Amniotic stem cell (primary cell): ENCODE measurements at regions not wholly inside any gene's neighbourhood (a gene's known extent, or its start where the extent isn't known, plus 50 kb on each side); places are given as distances from the start of the nearest gene placed in this dataset.
"Not testable (repeated sequence)": the region's sequence is repeated elsewhere in the genome, so short reads cannot be mapped to it uniquely, and the experiment has no call there.

Experiments
- DNase-seq: peaks from one replicate; lab custom pipeline; 2025; lab: John Stamatoyannopoulos, UW

DNA sequence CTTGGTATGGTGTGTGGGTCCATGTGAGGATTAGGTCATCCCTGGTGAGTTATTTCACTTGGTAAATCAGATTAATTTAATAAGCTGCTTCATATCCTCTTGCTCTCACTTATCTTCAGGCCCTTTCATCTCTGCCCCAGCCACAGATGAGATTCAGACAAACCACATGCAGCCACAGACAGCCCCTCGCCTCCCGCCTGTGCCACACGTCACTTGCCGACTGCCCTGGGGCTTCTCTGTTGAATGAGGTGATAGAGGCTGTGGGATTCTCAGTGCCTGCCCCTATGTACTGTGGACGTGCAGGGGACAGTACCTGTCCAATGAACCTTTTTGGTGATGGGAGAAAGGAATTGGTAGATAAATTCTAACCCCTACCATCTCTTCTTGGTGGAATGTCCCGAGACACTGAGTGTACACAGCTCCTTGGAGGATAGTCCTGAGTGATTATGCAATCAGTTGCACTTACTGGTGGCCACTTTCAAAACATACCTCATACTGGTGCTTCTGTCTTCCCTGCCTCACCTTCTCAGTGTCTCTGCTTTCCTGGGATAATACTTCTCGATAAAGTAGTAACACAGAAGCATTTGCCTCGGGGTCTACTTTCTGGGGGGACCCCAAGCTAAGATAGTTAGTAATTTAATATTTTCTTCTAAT lies 248.7 kb downstream of the TTC6 start:
- DNase-seq, result no peak

DNA sequence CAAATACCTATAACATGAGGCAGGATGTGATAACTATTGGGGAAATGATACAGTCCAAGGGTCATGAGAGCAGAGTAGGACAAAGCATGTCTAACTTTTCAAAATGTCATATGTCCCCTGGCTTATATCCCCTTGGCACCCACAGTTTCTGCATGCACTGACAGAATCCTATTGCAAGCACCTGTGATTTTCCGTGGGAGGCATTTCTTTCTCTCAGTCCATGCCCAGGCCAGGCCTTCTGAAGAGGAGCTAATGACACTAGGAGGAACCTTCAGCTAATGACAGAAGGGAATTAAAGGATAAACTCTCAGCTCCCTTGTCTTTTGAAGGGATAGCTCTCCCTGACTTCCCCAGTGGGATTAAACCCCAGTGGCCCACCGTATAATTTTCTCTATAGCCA lies 249.2 kb downstream of the TTC6 start:
- DNase-seq, result no peak

DNA sequence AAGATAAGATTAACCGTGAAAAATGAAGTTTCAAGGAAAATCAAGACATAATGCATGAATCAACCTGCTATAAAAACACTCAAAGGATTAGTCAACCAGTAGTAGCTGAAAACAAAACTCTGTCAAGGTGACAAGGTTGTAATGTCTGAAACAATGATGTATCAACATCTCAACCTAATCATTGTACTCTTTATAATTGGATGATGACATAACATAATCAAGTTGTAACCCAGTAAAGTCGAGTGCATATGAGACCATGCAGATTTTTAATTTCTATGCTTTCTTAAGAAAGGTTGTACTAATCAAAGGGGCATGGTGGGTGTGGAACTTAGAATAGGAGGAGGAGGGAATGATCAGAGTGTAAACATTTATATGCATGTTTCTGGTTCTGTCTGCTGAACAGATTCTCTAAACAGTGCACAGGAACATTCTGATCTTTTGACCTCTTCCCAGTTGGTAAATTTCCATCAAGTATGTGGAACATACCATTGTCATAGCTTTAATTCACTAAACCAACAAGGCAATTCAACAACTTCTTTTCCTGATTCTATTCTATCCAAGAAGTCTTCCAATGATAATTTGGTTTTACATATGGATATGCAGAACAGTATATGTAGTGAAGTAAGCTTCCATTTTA lies 253.7 kb downstream of the TTC6 start:
- DNase-seq, result no peak

DNA sequence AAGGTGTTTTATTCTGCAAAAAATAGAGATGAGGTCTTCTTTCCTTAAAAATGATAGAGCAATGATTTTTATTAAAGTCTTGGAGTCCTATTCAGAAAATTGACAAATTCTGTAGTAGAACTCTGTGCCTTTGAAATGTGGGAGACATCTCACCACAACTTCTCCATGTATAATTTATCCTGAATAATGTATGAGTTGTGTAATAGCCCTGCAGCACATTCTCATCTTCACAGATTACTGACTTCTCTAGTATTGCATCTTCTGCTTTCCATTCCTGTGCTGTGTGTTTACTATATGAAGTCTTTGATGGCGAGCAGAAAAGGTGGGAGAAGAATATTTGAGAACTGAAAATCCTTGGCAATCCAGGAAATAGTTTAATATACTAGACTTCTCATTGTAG lies 255.6 kb downstream of the TTC6 start:
- DNase-seq, result no peak

DNA sequence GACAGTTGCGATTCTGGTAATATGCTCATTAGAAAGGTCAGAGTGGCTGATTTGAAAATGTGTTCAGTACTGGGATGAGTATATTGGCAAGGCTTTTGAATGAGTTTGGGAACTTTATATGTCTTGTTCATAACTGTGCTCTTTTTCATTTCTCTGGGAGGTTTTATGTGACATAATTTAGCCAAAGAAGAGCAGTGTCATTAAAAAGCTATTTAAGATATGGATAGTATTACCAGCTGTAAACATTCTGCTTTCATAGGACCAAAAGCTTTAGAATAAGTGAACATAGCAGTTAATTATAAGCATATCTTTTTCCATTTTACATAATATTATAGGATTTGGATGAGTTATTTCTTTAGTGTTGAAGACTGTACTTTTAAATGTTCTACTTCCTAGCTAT lies 260.4 kb downstream of the TTC6 start:
- no peak for DNase-seq

DNA sequence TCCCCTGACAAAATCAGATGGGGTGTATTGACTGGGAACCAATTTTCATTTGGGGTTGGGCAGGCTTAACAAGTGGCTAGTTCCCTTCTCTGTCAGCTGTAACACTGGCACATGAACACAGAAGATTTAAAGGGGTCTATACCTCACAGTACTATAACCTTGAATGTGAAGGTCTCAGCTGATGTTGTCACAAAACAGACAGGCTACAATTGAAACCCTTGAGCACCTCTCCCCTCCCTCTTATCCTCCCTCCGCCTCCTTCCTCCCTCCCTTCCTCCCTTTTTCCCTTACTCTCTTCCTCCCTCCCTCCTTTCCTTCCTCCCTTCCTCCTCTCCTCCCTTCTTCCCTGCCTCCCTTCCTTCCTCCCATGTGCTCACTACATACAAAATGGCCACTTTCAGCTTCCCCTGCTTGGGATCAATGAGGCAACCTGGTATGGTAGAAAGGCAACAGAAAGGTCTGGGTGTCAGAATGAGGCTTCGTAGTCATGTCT lies 262.4 kb downstream of the TTC6 start:
- no peak for DNase-seq

DNA sequence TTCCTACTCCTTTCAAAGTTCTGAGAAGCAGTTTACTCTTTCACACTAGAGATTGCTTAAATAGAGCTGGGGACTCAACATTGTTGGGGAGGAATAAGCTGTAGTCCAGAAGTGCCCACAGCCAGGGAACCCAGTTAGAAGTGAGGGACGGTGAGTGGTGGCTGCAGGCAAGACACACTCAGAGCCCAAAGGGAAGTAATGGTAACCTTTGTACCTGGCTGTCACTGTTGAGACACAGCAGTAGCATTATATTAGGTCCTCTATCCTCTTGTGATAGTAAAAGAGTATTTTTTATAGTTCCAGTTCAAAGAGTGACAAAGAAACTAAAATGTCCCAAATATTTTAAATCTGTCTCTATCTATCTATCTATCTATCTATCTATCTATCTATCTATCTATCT lies 263.3 kb downstream of the TTC6 start:
- DNase-seq, result no peak

DNA sequence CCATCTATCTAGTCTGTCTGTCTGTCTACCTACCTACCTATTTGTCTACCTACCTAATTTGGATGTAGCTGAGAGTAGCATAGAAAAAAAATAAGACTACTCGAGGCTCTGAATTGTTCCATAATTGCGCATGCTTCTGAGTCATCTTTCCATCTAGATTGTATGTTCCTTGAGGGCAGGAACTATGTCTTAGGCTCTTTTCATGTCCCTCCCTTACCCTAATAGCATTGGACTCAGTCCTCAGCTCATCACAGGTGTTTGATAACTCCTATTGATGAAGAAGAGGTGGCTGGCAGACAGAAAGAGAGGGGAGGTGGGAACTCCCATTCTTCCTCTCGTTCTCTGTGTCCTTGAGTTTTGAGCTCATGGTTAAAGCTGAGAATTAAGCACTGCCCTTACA lies 263.7 kb downstream of the TTC6 start:
- DNase-seq, result no peak

DNA sequence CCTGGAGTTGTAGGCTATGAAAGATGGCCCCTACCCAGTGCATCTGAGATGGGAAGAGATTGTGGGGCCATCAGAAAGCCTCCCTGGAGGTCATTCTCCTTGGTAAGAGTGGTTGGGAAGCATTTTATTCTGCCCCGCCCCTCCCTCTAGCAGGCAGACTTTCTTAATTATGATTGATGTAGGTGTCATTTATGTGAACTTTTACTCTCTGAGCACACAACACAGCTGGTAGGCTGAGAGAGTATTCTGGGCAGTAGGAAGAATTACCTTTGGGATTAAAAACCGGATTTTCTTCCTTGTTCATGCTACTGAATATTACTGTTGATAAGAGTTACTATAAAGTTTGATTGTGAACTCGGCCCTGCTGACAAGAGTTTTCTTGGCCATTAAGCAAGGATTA lies 266.8 kb downstream of the TTC6 start:
- DNase-seq, result no peak

DNA sequence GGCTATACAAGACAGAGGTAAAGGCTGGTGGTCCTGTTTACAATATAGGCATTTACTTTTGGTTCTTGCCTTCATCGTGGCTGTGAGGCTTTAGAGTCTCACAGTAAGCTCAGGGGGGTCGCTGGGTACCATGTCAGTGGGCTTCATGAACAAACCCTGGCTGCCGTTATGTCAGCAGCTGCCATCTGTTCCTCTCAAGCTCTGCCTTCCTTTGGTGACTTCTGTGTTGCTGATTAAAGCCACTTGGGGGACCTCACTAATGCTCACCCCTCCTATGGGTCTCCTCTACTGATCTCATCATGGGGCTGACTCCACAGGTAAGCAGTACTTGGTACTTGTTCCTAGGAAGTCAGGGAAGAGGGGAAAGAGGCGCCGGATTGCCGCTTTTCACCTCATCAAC lies 268.7 kb downstream of the TTC6 start:
- DNase-seq, result no peak

DNA sequence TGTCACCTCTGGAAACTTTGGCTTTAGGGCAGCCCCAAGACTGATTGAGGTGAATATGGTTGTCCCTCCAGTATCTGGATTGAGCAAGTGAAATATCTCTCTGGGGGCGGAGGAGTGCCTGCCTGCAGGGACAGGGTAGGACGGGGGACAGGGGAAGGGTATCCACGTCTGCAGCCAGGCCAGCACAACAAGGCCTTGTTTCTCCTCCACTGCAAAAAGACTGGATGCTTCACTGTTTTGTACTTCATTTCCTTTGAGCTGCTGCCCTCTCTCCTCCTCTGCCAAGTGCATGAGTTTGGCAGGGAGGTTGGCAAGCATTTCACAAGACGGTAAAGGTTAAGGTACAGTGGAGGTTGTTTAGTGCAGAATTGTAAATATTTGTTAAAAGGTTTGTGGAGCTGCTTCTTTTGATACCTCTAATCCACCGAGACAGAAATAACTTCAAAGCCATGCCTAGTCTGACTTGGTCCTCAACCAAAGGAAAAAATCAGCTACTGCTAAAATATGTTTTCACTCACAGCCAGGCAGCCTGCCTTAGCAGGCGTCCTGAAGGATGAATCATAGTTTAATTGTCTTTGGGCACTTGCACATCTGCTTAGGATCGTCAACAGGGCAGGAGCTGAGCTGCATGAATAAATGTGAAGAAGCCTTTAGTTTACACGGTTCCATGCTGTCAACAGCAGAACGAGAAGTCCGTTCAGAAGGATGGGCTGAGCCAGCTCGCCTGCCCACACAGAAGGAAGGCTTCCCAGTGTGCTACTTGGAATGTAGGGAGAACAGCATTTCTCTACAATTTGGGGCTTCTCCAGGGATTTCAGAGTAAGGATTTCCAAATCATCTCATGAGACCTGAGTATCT lies 269.7 kb downstream of the TTC6 start:
- DNase-seq, result no peak

DNA sequence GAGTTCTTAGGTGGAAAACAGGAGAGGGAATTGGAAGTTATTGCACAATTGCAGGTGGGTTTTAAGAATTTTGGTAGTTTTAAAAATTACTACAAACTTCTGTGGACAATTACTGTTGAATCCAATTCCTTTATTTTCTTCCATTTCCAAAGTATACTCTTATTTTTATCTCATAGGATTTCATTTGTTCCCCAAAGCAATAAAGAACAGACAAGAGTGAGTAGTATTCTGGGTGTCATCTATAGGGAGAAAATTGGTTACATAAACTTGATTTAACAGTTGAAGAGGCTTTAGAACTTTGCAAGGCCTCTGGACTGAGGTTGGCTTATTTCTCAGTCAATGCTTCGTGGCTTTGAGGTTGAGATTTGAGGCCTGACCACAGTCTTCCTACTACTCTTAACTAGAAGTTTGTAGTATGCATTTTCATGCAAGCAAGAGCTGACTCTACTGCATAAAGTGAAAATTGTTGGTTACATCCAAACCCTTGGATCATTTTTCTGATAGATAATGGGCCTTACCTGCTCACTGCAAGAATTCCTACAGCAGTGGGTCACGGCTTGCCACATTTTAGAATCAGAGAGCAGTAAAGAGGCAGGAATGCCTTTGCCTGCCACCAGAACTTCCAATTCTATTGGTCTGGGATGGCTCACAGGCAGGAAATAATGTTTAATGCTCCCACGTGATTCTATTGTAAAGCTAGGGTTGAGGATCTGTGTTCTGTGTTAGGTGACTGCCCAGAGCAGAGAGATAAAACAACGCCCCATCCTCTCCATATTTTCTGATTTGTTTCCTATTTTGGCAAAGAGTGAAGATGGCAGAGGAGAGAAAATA lies 270.5 kb downstream of the TTC6 start:
- no peak for DNase-seq

DNA sequence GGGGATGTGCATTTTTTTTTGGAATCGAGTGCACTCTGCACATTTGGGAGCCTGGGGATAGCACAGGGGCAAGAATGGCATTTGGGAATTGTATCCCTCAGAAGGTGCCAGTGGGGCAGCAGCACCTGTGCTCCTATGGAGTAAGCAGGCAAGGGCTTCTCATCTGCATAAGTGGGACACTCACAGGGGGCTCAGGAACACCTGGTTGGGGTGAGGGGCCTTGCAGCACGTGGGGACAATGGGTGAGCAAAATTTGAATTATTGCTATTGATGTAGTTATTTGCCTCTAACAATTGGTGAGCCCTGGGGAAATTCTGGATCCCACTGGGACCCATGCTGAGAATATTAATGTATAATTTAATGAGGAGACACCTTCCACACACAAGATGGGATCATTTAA lies 274.2 kb downstream of the TTC6 start:
- no peak for DNase-seq

DNA sequence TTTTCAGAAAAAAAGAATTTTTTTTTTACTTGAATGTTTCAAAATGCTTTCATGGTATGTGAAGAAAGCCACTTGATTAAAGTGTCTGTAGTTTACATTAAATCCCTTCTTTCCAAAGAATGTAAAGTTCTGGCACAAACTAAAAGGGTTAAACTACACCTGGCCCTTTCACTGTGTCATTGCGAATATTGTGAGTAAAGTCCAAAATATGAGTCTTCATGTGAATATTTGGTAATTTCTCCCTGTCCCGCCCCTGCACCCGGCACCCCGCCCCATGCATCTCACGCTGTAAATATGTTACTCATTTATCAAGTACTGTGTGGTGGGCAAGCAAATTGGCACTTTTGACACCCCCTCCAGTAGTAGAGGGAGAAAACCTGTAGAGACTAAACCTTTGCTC lies 274.7 kb downstream of the TTC6 start:
- DNase-seq, result no peak

DNA sequence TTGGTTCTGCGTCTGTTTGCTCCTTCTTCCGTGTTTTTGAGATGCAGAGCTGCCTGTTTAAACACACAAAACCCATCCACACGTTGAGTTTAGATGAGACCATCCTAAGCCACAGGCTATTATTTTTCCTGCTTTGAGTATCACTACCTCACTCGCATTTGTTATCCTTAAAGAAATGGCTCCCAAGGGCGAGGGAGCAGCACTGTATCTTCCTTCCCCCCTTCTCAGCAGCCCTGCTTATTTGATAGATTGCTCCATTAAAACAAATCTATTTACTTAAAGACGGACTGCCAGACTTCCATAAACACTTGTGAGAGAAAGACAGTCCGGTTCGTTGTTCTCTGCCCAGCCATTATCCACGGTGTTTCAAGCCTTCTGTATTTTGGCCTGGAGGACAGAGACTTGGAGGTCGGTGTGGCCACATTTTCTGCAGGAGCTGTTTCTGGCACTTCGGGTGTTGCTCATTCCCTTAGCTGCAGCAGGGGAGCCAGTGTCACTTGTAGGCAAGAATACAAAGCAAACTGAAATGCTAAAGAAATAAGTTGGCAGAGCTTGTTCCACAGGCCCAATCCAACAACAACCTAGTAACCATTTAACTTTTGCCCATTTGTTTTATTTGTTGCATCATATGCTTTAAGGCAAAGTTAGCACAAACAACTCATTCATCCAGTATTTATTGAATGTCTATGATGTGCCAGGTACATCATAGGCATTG lies 275.4 kb downstream of the TTC6 start:
- DNase-seq, result no peak

DNA sequence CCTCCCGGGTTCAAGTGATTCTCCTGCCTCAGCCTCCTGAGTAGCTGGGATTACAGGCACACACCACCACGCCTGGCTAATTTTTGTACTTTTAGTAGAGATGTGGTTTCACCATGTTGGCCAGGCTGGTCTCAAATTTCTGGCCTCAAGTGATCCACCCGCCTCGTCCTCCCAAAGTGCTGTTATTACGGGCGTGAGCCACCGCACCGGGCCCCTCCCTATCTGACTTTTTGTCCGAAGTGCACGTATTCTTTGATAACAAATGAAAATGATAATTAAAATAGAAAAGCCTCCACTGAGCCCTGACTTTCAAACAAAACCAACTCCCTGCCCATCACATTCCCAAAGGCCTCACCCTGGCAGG lies 278.6 kb downstream of the TTC6 start:
- DNase-seq, result not testable (repeated sequence)

DNA sequence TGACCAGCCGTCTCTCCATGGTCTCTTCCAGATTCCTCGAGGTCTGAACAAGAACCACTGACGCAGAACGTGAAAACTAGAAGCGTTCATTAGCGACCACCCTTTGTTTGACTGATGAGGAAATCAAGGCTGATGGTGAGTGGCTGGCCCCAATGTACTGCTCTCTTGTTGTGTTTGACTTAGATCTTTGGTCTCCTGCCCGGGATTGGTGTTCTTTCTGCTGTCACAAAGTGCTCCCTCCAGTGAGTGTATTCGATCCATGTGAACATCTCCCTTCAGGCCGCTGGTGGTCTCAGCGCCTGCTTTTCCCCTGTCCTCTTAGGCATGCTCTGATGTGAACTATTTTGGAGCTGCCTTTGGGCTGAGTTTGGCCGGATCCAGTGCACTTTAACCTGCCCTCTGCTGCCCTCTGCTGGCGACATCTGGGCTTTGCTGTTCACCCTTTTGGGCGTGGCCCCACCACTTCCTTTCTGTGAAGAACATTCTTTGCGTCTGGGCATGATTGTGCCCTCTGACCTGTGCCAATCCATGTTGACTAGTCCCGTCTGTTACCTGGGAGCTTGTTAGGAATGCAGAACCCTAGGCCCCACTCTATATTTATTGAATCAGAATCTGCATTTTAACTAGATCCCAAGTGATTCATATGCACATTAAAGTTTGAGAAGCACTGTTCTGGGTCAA lies 279.1 kb downstream of the TTC6 start:
- DNase-seq, result no peak

DNA sequence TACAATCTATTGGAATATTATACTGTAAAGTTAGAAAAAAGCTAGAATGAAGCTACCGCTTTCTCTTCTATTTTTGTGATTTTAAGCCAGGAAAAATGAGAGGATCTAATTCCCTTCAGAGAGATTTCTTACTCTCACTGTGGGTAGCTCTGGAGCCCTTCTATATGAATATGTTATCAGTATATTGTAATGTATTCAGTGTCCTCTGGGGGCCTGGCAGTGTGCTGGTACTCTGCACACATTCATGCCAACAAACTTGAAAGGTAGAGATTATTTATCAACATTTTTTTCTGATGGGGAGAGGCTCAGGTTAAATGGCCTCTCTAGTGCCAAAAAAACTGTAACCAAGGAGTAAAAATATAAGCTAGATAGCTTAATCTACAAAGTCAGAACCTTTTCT lies 292.8 kb downstream of the TTC6 start:
- no peak for DNase-seq

DNA sequence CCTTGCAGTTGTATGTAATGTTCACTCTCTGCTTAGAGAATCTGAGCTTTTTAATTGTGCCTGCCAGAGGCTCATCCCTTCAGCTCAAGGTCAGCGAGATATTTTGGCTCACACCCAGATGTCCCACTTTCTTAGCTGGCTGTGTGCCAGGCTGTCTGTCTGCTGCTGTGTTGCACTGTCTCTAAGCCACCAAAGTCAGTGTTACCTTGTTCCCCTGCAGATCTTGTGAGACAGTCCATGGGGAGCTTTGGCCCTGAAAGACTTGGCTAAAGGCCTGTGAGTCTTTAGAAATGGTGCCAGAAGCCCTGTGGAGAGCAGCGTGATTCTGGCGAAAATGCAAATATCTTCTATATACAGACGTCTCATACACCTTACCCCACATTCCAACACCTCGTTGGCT lies 293.7 kb downstream of the TTC6 start:
- DNase-seq, result no peak

DNA sequence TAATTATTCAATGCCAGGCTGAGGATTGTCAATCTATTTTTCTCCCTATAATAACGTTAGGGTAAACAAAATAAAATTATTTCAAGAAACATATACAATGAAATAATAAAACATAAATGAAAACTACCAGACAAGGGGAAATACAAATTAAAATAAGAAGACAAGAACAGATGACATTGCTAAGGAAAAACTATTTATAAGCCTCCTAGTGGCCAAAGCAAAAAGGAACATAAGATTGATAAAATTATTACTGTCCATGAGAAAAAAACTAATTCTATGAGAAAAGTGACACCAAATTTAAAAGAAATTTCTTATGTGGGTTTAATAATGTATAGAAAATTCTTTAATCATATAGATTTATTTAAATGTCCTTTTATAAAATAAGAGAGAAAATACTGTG lies 294.7 kb downstream of the TTC6 start:
- no peak for DNase-seq

DNA sequence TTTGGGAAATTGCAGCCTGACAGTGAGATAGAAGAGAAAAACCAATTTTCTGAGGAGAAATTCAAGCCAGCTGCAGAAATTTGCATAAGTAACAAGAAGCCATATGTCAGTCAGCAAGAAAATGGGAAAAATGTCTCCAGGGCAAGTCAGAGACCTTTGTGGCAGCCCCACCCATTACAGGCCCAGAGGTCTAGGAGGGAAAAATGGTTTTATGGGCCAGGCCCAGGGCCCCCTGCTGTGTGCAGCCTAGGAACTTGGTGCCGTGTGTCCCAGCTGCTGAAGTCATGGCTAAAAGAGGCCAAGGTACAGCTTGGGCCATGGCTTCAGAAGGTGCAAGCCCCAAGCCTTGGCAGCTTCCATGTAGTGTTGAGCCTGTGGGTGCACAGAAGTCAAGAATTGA lies 296.1 kb downstream of the TTC6 start:
- DNase-seq, result not testable (repeated sequence)
